Muscle layer of duodenum (tissue), 2 donors: ENCODE measurements at regions not wholly inside any gene's neighbourhood (a gene's known extent, or its start where the extent isn't known, plus 50 kb on each side); places are given as distances from the start of the nearest gene placed in this dataset.

Source experiments
- H3K27ac ChIP-seq: one replicate; pipeline ENCODE4 v1.7.0; 2013; ENCODE audit warnings: mild to moderate bottlenecking, low read length
- H3K27me3 ChIP-seq: one replicate; pipeline ENCODE4 v1.7.0; 2013; ENCODE audit warnings: low read depth, mild to moderate bottlenecking, control low read depth, low read length
- H3K36me3 ChIP-seq, 2 donors: one replicate each; pipeline ENCODE4 v1.7.0; 2013; ENCODE audit warnings: low read length in 2 of 2, control low read depth in 1 of 2, mild to moderate bottlenecking in 1 of 2; ENCODE audit not compliant: insufficient read depth in 2 of 2, control insufficient read depth in 1 of 2
- H3K4me1 ChIP-seq, 2 donors: one replicate each; pipeline ENCODE4 v1.7.0; 2013; ENCODE audit warnings: low read length in 2 of 2, mild to moderate bottlenecking in 2 of 2, control low read depth in 1 of 2, moderate library complexity in 1 of 2; ENCODE audit not compliant: insufficient read depth in 2 of 2, control insufficient read depth in 1 of 2
- H3K4me3 ChIP-seq, 2 donors: one replicate each; pipeline ENCODE4 v1.7.0; 2013; ENCODE audit warnings: low read length in 2 of 2, low read depth in 1 of 2, mild to moderate bottlenecking in 1 of 2
- H3K9me3 ChIP-seq, 2 donors: one replicate each; pipeline ENCODE4 v1.7.0; 2013; ENCODE audit warnings: low read length in 2 of 2, control low read depth in 1 of 2, mild to moderate bottlenecking in 1 of 2; ENCODE audit not compliant: control insufficient read depth in 1 of 2
- donor health status: healthy.

- Histone ChIP-seq H3K4me1 (no peaks in the 10 kb centered on the region), H3K27ac (no peak overlapping the region)
Observed at GRCh38 chrX:20753076-20753475, 486.4 kb upstream of the RPS6KA3 start.

DNA sequence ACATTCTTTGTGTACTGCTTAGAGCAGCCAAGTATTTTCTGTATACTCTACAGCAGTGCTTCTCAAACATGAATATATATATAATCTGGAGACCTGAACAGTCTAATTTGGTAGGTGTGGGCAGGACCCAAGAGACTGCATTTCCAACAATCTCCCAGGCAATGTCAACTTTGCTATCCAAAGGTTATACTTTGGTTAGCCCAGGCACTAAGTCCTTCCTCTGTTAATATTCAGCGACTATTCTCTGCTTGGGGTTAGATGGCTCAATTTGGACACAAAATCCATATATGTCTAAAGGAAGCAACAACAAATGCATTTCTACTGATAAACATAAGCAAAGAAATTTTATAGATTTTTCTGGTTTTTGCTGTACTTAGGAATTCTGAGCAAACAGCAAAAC is 480.0 kb upstream of the RPS6KA3 start:
- no peak overlapping the region for H3K4me3 ChIP-seq
- no peaks in the 10 kb centered on the region for H3K4me1 ChIP-seq
- no peaks in the 10 kb centered on the region for H3K9me3 ChIP-seq
- no peaks in the 10 kb centered on the region for H3K36me3 ChIP-seq
- no peak overlapping the region for H3K27ac ChIP-seq
- H3K27me3 ChIP-seq = no peaks in the 10 kb centered on the region

More at GRCh38 chrX:20753076-20753475, 486.4 kb upstream of the RPS6KA3 start:
- H3K9me3 ChIP-seq = no peaks in the 10 kb centered on the region
- H3K27me3 ChIP-seq = no peaks in the 10 kb centered on the region
- H3K4me3 ChIP-seq = no peak overlapping the region
- no peaks in the 10 kb centered on the region for H3K36me3 ChIP-seq

- Histone ChIP-seq H3K4me1 (no peaks in the 10 kb centered on the region), H3K4me3 (no peak overlapping the region), H3K9me3 (no peaks in the 10 kb centered on the region), H3K27me3 (no peaks in the 10 kb centered on the region), H3K36me3 (no peaks in the 10 kb centered on the region), H3K27ac (no peak overlapping the region)
Observed at GRCh38 chrX:20743046-20743445, 476.3 kb upstream of the RPS6KA3 start.

DNA sequence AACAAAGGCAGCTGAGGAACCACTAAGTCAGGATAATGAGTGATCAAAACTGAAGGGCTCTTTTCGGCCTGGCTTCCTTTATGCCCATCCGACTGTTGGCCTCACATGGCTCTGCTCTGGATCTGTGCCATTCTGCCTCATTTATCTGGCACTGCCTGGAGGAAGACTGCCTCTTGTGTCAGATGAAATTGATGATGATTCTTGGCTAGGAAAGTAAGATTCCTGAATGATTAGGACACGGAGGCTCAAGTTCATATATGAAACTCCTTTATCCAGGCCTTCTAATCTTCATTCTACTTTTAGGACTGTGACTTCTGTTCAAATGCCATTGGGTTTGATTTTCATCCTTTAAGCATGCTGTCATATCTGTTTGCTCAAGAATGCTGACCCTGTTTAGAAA is 475.4 kb upstream of the RPS6KA3 start:
- Histone ChIP-seq H3K9me3 (no peaks in the 10 kb centered on the region), H3K27ac (no peak overlapping the region), H3K4me3 (no peak overlapping the region), H3K27me3 (no peaks in the 10 kb centered on the region), H3K36me3 (no peaks in the 10 kb centered on the region), H3K4me1 (no peaks in the 10 kb centered on the region)

- H3K27me3 ChIP-seq = no peaks in the 10 kb centered on the region
- H3K36me3 ChIP-seq = no peaks in the 10 kb centered on the region
- no peak overlapping the region for H3K27ac ChIP-seq
- no peaks in the 10 kb centered on the region for H3K9me3 ChIP-seq
- no peak overlapping the region for H3K4me3 ChIP-seq
- H3K4me1 ChIP-seq = no peaks in the 10 kb centered on the region
Observed at GRCh38 chrX:20740443-20740842, 473.7 kb upstream of the RPS6KA3 start.

- no peaks in the 10 kb centered on the region for H3K9me3 ChIP-seq
- no peaks in the 10 kb centered on the region for H3K36me3 ChIP-seq
- H3K4me1 ChIP-seq = no peaks in the 10 kb centered on the region
- H3K27ac ChIP-seq = no peak overlapping the region
- no peaks in the 10 kb centered on the region for H3K27me3 ChIP-seq
- H3K4me3 ChIP-seq = no peak overlapping the region
Observed at GRCh38 chrX:20739038-20739745, 472.5 kb upstream of the RPS6KA3 start.

- no peaks in the 10 kb centered on the region for H3K36me3 ChIP-seq
- H3K27ac ChIP-seq = no peak overlapping the region
Observed at GRCh38 chrX:20729416-20729815, 462.7 kb upstream of the RPS6KA3 start.

GRCh38 chrX:20727447-20727846 is 460.7 kb upstream of the RPS6KA3 start:
- Histone ChIP-seq H3K4me1 (no peaks in the 10 kb centered on the region), H3K9me3 (no peaks in the 10 kb centered on the region), H3K27ac (no peak overlapping the region), H3K4me3 (no peak overlapping the region), H3K27me3 (no peaks in the 10 kb centered on the region), H3K36me3 (no peaks in the 10 kb centered on the region)

More at GRCh38 chrX:20729416-20729815, 462.7 kb upstream of the RPS6KA3 start:
- H3K9me3 ChIP-seq = no peaks in the 10 kb centered on the region
- no peak overlapping the region for H3K4me3 ChIP-seq
- H3K27me3 ChIP-seq = no peaks in the 10 kb centered on the region
- no peaks in the 10 kb centered on the region for H3K4me1 ChIP-seq

- Histone ChIP-seq H3K36me3 (no peaks in the 10 kb centered on the region), H3K27ac (no peak overlapping the region), H3K4me1 (no peaks in the 10 kb centered on the region), H3K9me3 (no peaks in the 10 kb centered on the region), H3K27me3 (no peaks in the 10 kb centered on the region), H3K4me3 (no peak overlapping the region)
Observed at GRCh38 chrX:20720954-20721626, 454.4 kb upstream of the RPS6KA3 start.

DNA sequence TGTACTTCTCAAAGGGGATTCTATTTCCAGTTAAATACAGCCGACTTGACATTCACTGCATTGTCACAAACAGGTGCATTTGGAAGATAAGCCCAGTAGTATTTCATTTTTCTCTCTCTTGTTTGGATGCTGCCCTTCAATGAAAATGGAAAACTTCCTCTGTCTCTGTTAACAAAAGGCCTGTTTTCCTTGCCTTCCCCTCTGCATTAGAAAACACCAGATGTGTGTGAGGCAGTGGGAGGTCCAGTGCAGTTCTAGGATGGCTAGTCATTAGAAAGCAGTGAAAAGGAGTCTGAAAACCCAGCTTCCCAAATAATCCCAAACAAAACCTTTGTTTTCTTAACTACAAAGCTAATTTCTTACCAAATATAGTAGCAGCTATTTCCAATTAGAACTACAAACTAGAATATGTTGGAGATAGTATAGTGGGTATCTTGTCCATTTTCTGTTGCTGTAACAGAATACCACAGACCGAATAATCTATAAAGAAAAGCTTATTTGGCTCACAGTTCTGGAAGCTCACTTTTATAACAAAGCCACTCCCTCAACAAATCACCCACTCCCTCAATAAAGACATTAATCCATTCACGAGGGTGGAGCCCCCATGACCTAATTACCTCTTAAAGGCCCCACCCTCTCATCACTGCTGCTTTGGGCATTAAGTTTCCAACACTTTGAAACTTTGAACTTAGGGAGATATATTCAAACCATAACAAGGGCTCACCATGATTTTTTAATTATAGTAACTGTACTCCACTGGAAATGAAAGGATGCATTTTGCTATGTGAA is 452.1 kb upstream of the RPS6KA3 start:
- no peaks in the 10 kb centered on the region for H3K36me3 ChIP-seq
- no peaks in the 10 kb centered on the region for H3K27me3 ChIP-seq
- H3K4me1 ChIP-seq = no peaks in the 10 kb centered on the region
- no peak overlapping the region for H3K27ac ChIP-seq
- no peak overlapping the region for H3K4me3 ChIP-seq
- no peaks in the 10 kb centered on the region for H3K9me3 ChIP-seq

GRCh38 chrX:20715176-20715575 is 448.5 kb upstream of the RPS6KA3 start:
- Histone ChIP-seq H3K4me1 (no peaks in the 10 kb centered on the region), H3K4me3 (no peak overlapping the region), H3K27me3 (no peaks in the 10 kb centered on the region), H3K36me3 (no peaks in the 10 kb centered on the region), H3K27ac (no peak overlapping the region), H3K9me3 (no peaks in the 10 kb centered on the region)
